NCI-H460 (cell line): ENCODE measurements at regions not wholly inside any gene's neighbourhood (a gene's known extent, or its start where the extent isn't known, plus 50 kb on each side); places are given as distances from the start of the nearest gene placed in this dataset.
"Not testable (repeated sequence)": the region's sequence is repeated elsewhere in the genome, so short reads cannot be mapped to it uniquely, and the experiment has no call there.

Experiments used
- DNase-seq: peaks from one replicate; pipeline ENCODE4 v3.0.0-alpha.2; 2016; ENCODE audit warnings: low read depth; ENCODE audit errors: extremely low read depth

DNA sequence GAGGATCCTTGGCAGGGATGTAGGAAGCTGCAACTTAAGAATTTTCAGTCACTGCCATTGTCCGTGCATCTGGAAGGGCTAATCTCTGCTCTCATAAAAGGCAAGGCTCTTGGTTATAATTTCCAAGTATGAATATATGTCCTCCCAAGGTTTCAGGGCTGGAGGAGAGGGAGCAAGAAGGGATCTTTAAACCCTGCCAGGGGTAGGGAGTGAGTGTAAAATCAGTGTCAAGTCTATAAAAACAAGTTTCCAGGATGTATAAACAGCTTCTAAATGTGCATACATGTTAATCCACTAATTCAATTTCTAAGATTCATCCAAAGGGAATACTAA is 110.2 kb upstream of the CYRIA start:
- no peak for DNase-seq

DNA sequence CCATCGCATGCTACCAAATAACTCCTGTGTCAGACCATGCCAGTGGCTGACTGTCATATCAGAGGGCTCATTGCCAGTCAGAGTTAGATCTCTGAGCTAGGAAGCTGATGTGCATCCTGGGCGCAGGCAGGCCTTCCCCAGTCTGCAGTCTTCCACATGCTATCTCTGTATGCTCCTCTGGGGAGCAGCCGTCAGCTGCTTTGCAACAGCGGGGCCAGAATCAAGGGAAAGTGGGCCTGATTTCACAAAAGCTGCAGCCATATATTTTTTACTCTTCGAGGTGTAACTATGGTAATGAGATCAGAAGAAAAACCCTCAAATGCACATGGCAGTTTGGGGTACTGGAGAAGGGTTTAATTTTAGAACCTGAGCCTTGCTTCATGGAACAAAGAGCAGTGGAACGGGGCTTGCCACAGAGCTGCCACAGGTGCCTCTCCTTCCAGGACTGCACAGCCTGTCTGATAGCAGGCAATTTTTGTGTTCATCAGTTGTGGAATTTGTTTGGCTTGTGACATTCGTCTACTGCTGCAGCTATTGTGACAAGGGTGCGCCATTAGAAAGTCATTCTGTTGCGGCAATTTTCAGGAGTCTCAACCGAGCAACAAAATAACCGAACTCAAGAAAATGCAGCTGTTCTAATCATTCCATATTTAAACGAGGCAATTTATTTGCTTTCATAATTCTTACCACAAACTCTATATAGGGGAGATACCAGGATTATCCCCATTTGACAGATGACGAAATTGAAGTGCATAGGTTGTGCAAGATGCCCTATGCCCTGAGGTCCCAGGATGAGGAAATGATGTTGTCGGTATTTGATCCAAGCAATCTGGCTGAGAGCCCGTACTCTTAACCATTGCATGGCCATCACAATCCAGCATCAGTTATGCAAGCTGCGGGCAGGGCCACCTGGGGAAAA is 109.6 kb upstream of the CYRIA start:
- DNase-seq: no peak

DNA sequence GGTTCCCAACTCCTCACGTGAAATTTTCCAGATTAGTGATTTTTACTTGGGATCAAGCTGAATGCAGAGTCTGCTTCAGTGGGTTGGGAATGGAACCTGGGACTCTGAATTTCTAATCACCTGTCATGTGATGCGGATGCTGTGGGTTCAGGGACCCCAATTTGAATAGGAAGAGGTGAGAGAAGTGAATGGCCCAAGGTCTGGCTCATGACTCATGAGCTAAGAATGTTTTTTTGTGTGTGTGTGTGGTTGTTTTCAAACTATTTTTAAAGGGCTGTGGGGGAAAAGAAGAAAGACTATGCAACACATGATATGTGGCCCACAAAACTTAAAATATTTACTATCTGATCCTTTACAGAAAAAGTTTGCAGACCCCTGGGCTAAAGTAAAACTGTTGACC is 108.5 kb upstream of the CYRIA start:
- no peak for DNase-seq

DNA sequence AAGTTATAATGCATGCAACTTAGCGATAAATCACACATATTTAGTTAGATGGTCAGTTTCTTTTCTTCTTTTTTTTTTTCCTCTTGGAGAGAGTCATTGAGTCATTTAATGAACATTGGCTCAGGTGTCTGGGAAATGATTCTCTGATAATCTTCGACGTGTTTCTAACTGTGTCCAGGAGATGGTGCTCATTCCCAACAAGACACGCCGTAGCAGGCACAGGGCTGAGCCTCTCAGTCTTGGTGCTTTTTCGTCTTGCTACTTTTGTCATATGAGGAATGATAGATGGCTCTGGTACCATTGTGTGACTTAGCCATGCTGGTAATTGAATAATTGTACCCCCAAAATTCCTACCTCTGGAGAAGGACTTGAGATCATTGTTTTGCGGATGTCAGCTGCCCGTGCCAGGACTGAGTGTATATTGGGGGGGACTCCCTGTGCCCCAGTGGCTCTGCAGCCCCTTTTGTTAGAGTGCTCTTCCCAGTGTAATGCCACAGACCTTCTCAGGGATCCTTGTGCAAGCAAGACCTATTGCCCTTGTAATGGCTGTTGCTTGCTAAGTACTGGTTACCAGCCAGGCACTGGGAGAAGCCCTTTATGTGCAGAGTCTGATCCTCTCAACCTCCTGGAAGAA is 107.6 kb upstream of the CYRIA start:
- DNase-seq: peak; percentile 19

DNA sequence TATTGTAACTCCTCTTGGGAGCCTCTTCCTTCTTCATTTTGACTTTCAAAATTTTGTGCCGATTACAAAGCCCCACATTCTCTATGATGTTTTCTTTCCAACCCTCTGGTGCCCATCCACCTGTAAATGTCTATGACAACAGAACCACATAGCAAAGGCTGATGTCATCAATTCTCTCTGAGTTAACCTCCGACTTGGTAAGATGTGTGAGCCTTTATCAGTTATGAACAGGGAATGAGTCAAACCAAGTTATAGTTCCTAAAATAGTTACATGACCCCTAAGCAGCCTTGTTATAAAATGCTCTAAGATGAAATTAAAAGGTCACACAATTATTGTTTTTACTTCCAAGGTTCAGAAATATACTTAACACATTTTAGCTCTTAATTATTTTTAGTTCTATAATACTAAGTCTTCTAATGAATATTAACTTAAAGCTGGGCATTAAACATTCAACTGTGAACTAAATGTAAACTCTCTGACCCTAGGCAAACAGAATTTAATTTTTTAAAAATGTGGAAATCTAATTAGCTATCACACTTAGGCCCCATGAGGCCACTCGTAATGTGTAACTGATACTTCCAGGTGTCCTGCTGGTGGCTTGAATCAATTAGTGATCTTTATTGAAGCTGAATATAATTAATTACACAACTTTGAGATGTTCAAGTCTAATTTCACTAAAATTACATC is 102.3 kb upstream of the CYRIA start:
- DNase-seq: no peak

DNA sequence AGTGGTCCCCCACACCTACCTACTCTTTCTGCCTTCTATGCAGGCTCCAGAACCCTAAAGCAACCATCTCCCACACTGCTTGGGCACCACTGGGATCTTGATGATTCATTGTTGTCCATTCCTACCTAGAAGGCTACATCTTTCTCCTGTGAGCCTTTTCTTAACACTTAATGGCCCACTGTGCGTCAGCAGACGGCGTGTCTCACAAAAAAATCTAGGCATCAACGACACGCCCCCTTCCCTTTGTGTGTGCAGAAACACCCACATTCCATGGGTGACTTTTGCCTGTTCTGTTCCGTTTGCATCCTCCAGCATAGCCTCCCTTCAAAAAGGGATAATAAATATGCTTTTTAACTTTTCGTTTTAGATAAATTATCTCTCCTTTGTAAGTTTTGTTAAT is 99.7 kb upstream of the CYRIA start:
- no peak for DNase-seq

DNA sequence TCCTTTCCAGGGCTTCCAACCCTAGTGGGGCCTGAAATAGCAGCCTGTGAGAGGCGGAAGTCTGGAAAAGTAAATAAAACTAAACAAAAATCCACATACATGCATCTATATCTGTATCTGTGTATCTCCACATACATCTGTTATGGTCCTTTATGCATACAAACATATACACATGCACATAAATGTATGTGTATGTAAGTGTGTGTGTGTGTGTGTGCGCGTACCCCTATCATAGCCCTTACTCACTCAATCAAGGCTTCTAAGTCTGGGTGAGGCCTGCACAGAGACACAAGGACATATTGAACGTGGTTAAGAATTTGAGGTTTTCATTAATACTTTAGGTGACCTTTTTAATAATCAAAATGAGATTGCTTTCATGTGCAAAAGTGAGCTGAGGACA is 98.9 kb upstream of the CYRIA start:
- no peak for DNase-seq

DNA sequence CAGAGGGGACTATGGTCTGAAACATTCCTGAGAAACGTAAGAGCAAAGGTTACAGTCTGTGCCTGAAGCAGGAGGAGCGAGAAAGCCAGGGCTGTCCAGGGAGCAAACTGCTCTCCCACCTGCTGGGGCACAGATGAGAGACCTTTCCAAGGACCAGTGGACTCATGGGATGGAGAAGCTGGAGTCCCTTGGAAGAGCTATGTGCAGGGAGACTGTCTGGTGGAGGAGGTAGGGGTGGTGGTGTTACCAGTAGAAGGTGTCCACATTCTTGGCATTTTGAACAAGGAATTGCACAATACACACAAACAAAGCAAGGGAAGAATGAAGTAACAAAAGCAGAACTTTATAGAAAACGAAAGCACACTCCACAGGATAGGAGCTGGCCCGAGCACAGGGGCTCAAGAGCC is 97.9 kb upstream of the CYRIA start:
- DNase-seq: no peak

DNA sequence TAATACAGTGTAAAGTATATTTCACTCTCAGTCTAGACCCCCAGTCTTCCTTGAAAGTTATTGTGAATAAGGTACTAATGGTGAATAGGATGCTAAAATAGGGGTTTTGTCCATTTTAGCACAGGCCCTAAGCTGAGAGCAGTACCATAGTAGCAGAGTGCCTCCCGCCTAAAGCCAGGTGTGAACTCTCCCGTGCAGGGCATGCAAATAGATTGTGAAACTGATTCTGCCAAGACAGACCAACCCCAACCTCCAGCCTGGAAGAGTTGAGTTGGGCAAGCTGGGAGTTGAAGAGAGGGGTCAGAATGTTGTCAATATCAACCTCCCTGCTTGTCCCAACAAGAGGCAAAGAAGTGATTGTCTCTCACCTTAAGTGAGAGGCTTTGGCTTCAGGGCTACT is 97.4 kb upstream of the CYRIA start:
- DNase-seq: no peak

DNA sequence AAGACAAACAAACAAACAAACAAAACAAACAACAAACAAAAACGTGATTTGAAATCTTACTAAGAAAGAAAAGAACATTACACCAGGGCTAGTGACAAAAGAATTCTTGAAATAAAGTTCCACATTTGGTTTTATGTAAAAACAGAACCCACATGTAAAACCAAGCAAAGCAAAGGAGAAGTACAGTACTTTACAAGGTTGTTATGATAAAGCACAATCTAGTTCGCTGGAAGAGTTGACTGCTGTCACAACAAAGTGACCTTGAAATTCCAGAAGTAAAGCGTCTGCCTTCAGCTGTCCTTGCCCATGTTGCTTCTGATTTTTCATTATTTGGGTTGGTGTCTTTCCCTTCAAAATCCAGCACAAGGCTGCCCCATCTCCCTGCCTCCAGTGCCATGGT is 94.8 kb upstream of the CYRIA start:
- DNase-seq: no peak

DNA sequence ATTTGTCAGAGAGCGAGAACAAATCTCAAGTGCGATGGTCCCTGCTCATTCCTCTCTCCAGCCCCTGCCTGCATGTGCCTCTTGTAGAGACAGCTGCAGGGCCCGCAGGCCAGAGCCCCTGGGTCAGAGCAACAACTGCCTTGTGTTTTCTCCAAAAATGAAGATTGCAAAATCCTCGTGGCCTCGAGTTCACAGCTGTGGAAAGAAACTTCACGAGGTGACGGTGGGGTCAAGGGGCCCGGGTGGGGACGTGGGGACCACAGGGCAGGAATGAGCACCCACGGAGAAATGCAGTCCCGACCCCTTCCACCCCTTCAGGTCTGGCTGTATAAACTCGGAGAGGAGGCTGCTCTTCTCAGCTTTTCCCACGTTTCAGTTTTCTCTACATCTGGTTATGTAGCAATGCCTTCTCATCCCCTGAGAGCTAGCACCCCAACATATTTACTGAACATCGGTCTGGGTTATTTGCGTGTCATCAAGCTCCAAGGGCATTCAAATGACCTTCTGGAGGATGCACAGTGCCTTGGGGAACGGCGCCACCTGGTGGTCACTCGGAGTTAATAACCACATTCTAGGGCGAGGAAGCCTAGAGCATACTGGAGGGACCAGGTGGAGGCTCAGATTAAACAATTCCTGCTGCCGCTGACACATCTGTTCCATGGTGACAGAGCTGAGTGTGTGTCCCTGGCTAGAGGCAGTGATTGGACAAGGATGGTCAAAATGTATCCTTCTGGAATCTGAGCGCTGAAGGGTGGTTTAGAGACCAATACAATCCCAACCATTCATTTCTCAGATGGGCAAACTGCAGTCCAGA is 91.4 kb upstream of the CYRIA start:
- DNase-seq: peak; percentile 40

DNA sequence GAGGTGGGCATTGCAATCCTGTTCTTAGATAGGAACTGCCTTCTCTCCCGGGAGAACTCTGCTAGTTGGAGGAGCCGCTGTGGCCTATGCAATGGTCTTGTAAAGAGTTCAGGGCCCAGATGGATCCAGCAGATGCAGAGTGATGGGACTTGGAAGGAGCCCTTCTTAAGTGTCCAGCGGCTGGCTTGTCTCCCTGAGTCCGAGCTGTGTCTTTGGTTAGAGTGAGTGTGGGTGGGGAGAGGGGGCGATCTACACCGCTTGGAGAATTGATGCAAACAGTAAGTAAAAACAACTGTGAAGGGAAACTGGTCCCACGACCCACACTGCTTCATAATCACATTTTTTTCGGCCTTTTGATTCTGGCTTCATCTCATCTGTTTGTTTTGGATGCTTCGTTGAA is 89.8 kb upstream of the CYRIA start:
- DNase-seq: no peak

DNA sequence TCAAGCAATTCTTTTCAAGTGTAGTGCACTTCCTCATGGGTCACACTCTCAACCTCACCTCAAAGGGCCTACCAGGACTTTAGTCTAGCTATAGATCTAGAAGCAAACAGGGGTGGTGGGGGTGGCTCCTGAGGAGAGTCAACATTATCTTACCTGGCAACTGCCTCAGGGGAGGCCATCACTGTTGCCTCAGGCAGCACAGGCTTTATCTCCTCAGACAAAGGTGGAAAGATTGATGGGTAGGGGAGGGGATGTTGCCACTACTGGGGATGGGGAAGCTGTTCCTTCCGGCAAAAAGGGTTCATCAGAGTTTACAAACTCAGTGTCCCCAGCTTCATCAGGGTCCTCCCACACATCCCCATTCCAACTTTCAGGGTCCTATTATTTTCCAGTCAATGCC is 87.4 kb upstream of the CYRIA start:
- DNase-seq: not testable (repeated sequence)

DNA sequence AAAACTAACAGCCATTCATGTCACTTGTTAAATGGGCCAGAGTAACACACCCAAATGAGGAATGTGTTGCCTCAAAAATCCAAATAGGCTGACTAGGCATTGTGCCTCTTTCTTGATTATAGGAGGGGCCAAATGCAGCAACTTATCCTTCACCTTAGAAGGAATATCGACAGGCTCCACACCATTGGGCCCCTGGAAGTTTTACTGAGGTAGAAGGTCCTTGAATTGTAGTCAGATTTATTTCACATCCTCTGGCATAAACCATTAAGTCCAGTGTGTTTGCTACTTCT is 85.2 kb upstream of the CYRIA start:
- DNase-seq: not testable (repeated sequence)

DNA sequence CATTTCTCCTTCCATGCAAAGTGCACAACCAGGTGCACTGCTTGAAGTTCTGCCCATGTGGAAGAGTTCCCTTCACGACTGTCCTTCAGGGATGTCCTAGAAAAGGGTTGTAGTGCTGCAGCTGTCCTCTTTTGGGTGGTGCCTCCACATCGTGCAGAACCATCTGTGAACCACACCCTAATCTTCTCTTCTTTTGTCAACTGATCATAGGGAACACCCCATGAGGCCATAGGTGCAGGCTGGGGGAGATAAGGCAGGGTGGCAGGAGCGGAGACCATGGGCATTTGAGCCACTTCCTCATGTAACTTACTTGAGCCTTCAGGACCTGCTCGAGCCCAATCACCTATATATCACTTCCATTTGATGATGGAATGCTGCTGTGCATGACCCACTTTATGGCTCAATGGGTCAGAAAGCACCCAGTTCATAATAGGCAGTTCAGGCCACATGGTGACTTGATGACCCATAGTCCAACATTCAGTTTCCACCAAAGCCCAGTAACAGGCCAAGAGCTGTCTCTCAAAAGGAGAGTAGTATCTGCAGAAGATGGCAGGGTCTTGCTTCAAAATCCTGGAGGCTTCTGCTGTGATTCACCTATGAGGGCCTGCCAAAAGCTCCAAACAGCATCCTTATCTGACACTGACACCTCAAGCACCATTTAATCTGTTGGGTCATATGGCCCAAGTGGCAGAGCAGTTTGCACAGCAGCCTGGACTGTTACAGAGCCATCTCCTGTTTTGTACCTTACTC is 84.7 kb upstream of the CYRIA start:
- no peak for DNase-seq

DNA sequence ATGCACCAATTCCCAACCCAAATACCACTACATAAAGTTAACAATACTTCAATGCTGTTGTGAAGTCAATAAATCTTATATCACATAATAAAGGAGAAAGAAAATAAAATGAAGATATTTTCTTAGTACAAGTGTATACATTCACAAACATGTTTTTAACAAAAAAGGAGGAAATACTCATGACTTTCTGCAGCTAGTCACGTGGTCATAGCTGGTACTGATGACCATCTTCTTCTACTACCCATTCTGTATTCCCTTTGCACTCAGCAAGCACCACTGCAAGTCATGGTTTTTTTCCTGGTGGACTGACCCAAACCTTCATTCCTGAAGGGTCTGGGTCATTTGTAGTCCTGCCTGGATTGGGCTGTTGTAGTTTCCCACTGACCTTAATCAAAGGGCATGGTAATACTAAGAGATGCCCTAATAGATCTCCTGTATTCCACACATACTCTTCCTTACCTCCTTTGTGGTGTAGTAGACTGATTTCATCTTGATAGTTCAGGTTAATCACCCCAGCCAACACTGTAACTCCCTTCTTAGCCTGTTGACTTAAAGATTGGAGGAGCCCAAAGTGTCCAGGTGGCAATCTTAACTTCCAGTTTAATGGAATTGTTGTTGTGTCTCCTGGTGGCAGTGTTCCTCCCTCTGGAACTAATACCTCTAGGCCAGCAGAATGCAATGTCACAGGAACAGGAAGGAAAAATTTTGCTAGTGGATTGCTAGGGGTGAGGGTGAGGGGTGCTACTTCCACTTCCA is 83.1 kb upstream of the CYRIA start:
- not testable (repeated sequence) for DNase-seq

DNA sequence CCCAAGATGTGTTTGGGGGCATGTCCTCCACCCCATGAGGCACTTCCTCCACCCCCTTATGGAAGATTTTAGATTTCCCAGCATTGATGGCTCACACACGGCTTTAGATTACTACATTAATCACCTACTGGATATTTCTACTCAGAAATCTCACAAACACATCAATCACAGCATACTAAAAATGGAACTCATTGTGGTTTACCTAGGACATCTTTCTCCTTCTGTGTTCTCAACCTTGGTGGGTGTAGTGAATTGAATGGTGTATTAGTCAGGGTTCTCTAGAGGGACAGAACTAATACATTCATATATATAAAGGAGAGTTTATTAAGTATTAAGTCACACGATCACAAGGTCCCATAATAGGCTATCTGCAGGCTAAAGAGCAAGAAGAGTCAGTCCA is 82.1 kb upstream of the CYRIA start:
- no peak for DNase-seq

DNA sequence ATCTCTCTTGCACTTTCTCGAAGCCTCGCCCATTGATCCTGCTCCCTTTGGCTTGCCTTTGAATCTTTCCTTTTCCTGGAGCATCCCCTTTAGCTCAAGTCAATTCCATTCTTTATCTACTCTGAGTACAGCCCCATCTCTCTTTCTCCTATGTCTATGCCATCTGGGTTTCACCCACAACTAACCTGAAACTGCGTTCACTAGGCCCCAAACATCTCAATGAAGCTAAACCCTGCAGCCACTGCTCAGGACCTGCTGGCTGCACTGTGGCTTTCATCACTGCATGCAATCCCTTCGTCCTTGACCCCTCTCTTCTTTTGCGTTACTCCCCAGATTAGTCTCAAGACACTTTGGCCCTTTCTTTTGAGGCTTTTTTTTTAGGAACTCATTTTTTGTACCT is 81.6 kb upstream of the CYRIA start:
- no peak for DNase-seq

DNA sequence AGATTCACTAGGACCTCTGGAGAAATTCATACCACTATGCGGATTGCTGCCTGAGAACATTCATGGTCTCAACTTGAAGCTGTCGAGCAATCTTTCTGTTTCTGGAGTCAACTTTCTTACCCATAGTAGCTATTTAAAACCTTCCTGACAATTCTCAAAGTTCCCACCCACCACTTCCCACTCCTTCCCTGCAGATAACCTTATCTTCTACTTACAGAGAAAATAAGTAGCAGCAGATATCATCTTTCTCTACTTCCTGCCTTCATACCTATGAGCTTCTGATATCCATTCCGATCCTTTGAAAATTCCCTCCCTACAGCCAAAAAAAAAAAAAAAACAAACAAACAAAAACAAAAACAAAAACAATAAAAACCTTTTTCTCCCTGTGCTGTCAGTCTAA is 81.2 kb upstream of the CYRIA start:
- no peak for DNase-seq

DNA sequence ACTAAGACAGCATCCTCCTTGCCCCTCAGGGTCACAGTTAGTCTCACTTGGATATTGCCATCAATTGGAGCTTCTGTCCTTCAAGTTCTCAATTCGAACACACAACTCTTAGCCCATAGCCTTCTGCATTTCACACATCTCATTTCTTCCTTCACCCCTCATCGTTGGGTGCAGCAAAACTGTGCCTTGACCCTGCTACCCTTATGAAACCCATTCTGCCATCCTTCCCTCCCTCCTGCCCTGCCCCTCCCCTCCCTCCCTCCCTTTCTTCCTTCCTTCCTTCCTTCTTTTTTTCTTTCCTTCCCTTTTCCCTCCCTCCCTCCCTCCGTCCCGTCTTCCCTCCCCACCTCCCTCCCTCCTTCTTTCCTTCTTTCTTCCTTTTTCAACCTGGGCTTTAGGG is 80.7 kb upstream of the CYRIA start:
- no peak for DNase-seq
